ENCODE measurements at regions not wholly inside any gene's neighbourhood (a gene's known extent, or its start where the extent isn't known, plus 50 kb on each side); places are given as distances from the start of the nearest gene placed in this dataset.

DNA sequence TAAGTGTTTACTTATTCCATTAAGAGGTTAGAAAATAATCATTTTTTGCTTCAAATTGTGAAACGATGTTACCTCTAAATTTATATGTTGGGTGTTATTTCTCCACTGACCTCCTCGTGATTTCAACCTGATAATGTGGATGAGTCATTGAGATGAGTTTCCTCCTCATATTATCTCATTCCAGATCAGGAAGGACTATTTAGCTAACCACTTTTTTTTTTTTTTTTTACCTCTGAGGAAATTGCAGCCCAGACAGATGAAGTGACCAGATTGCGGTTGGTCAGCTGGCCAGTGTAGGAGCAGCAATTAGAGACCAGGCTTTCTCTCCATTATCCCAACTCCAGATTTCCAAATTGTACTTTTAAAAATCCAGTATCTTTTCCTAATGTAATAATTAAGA, 248.7 kb downstream of the FZD1 start:
- no peak overlapping the region for H3K27ac ChIP-seq
- DNase-seq (ENCODE audit: low read depth, low spot score), result no peak

DNA sequence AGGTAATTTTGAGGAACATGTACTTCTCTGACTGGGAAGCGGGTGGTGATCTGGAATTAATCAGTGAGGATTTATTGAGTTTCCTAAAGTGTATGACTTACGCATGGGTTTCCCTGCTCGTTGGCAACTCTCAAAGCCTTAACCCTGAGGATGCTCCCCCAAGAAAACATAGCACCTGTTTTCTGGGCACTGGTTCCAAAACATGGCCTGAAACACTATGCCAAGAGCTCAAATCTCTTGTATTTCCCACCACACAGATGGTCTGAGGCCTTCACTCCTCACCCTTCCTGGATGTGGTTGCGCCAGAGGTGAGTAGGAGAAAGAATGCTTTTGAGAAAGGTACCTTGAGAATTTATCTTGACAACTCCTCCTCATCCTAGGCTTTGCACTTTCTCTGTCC, 250.4 kb downstream of the FZD1 start:
- H3K27ac ChIP-seq, result no peak overlapping the region
- no peak for DNase-seq (ENCODE audit: low read depth, low spot score)

DNA sequence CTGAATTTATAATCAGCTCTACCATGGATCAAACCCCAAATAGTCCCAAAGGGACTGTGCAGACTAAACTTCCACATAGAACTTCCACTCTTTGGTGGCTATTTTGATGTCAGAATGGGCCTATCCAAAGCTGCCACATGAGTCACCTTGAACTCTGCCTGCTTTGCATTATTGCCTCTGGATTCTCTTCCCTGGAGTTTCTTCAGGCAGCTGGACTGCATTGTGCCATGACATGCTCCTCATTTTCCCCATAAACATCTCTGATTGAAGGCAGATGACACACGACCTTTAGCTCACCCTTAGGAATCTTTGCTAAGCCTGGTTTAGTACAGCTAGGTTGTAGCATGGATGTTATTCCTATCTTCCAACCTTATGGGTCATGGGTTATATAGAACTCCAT, 251.7 kb downstream of the FZD1 start:
- no peak overlapping the region for H3K27ac ChIP-seq
- no peak for DNase-seq (ENCODE audit: low read depth, low spot score)

DNA sequence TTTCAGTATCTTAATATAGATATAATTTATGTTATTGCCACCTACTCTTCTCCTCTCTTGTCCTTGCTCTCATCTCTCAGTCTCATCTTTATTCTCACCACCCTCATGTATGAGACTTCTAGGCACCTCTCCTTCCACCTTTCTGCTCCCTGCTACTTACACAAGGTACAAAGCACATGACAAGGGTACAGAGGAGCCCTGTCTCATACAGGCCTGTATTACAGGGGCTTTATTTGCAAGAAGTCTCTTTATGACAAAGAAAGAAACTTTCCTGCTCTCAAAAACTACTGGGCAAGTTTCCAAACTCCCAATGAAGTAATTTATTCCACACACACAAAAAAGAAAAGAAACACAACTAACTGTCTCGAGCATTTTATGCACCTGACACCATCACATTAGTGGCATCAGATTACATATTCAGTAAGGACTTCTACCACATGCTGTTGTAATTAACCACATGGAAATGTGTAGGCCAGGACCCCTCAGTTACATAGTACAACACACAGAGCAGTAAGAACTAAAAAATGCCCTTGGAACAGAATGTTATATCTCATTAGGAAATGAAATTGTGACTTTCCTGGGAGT, 253.1 kb downstream of the FZD1 start:
- H3K27ac ChIP-seq, result no peak overlapping the region
- DNase-seq (ENCODE audit: low read depth, low spot score), result no peak

DNA sequence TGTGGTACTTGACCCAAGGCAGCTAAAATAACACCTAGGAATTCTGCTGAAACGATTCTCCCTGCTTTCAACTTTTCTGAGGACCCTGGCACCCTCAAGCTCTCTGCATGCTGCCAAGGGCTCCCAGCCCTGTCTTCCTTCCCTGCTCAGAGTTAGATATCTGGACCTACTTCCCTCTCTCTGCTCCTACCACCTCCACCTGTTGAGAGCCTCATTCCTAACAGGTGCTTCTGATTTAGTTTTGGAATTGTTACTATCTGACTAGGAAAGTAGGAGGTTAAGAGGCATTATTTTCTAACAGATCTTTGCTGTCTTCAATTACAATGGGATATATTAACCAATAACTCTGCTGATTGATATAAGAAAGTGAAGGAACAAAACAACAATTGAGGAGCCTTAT, 253.8 kb downstream of the FZD1 start:
- H3K27ac ChIP-seq, result no peak overlapping the region
- DNase-seq (ENCODE audit: low read depth, low spot score), result no peak

- no peak overlapping the region for H3K27ac ChIP-seq
- no peak for DNase-seq (ENCODE audit: low read depth, low spot score)
Observed at GRCh38 chr7:91519241-91520158, 255.3 kb downstream of the FZD1 start.

GRCh38 chr7:91520645-91521044, 256.4 kb downstream of the FZD1 start:
- no peak for DNase-seq (ENCODE audit: low read depth, low spot score)
- H3K27ac ChIP-seq, result no peak overlapping the region

GRCh38 chr7:91526404-91526803, 262.2 kb downstream of the FZD1 start:
- H3K27ac ChIP-seq, result no peak overlapping the region
- DNase-seq (ENCODE audit: low read depth, low spot score), result no peak

DNA sequence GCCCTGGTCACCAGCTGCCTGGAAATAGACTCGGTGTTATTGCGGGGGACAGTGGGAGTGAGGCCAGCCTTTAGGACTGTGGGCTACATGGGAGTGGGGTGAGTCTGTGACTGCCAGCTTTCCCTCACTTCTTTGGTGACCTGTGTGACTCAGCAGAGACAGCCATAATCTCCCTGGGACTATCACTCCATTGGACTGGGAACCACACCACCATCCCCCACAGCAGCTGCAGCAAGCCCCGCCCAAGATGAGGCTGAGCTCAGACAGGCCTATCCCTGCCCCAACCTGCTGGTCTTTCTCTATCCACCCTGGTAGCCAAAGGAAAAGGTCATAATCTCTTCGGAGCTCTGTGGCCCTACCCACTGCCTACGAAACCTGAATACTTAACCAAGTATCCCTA, 263.2 kb downstream of the FZD1 start:
- H3K27ac ChIP-seq, result no peak overlapping the region
- no peak for DNase-seq (ENCODE audit: low read depth, low spot score)

GRCh38 chr7:91533996-91534395, 269.8 kb downstream of the FZD1 start:
- no peak for DNase-seq (ENCODE audit: low read depth, low spot score)
- no peak overlapping the region for H3K27ac ChIP-seq

GRCh38 chr7:91537260-91538152, 273.3 kb downstream of the FZD1 start:
- H3K27ac ChIP-seq, result no peak overlapping the region
- no peak for DNase-seq (ENCODE audit: low read depth, low spot score)

- DNase-seq (ENCODE audit: low read depth, low spot score), result no peak
- no peak overlapping the region for H3K27ac ChIP-seq
Observed at GRCh38 chr7:91541641-91542040, 277.4 kb downstream of the FZD1 start.

GRCh38 chr7:91543646-91544045, 279.4 kb downstream of the FZD1 start:
- DNase-seq (ENCODE audit: low read depth, low spot score), result no peak
- H3K27ac ChIP-seq, result no peak overlapping the region

GRCh38 chr7:91549878-91550277, 285.6 kb downstream of the FZD1 start:
- no peak overlapping the region for H3K27ac ChIP-seq
- DNase-seq (ENCODE audit: low read depth, low spot score), result no peak

DNA sequence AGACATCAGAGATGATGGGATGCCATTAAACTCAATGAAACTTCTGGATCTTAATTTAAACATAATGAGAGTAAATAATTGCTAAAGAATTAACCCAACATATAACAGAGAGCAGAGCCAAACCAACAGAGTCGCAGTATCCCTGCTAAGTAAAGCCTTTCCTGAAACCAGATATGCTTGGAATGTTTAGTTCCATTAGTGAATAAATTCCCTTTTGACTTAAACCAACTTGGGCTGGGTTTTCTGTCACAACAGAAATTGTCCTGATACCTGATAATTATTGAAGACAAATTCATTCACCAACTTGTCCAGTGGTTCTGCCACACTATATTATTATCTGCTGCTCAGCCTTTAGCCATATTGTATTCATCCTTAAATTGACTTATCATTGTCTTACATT, 286.7 kb downstream of the FZD1 start:
- peak overlapping the region; percentile 37 for H3K27ac ChIP-seq
- no peak for DNase-seq (ENCODE audit: low read depth, low spot score)

- peak overlapping the region; percentile 37 for H3K27ac ChIP-seq
- no peak for DNase-seq (ENCODE audit: low read depth, low spot score)
Observed at GRCh38 chr7:91551377-91552175, 287.3 kb downstream of the FZD1 start.

GRCh38 chr7:91553410-91553895, 289.2 kb downstream of the FZD1 start:
- no peak overlapping the region for H3K27ac ChIP-seq
- no peak for DNase-seq (ENCODE audit: low read depth, low spot score)

GRCh38 chr7:91554883-91555282, 290.6 kb downstream of the FZD1 start:
- no peak for DNase-seq (ENCODE audit: low read depth, low spot score)
- H3K27ac ChIP-seq, result no peak overlapping the region

GRCh38 chr7:91556239-91556638, 292.0 kb downstream of the FZD1 start:
- no peak for DNase-seq (ENCODE audit: low read depth, low spot score)

More at GRCh38 chr7:91556239-91556638, 292.0 kb downstream of the FZD1 start:
- peak overlapping the region; percentile 96 for H3K27ac ChIP-seq

Data from epithelial cell of prostate (primary cell).